Liver (tissue), 8 donors: ENCODE measurements at regions not wholly inside any gene's neighbourhood (a gene's known extent, or its start where the extent isn't known, plus 50 kb on each side); places are given as distances from the start of the nearest gene placed in this dataset.

Experiments
- DNase-seq: peaks from one replicate; pipeline ENCODE4 v3.0.0-alpha.2; 2017; ENCODE audit warnings: low spot score
- H3K27ac ChIP-seq, 2 donors: one replicate each; pipeline ENCODE4 v1.7.0; 2013; ENCODE audit warnings: inconsistent platforms in 2 of 2, low read length in 2 of 2, control low read depth in 1 of 2, low read depth in 1 of 2, mild to moderate bottlenecking in 1 of 2
- H3K27me3 ChIP-seq, 4 donors: one replicate each; pipeline versions ENCODE4 v1.6.1 to v1.7.0; 2013; ENCODE audit warnings: low read length in 3 of 4, inconsistent platforms in 1 of 4, mild to moderate bottlenecking in 1 of 4, moderate library complexity in 1 of 4; ENCODE audit not compliant: control insufficient read depth in 4 of 4, insufficient read depth in 4 of 4
- H3K36me3 ChIP-seq, 4 donors: one replicate each; pipeline versions ENCODE4 v1.6.1 to v1.7.0; 2013; ENCODE audit warnings: low read length in 3 of 4, mild to moderate bottlenecking in 3 of 4, low read depth in 1 of 4, moderate library complexity in 1 of 4; ENCODE audit not compliant: control insufficient read depth in 4 of 4, insufficient read depth in 3 of 4
- H3K4me1 ChIP-seq, 4 donors: one replicate each; pipeline versions ENCODE4 v1.6.1 to v1.7.0; 2013; ENCODE audit warnings: low read length in 3 of 4, mild to moderate bottlenecking in 3 of 4, moderate library complexity in 1 of 4; ENCODE audit not compliant: control insufficient read depth in 4 of 4, insufficient read depth in 4 of 4
- H3K4me3 ChIP-seq, 3 donors: one replicate each; pipeline versions ENCODE4 v1.6.1 to v1.7.0; 2013; ENCODE audit warnings: low read length in 3 of 3, control low read depth in 1 of 3, low read depth in 1 of 3, mild to moderate bottlenecking in 1 of 3
- H3K9ac ChIP-seq, 2 donors: one replicate each; pipeline ENCODE4 v1.7.0; 2013; ENCODE audit warnings: low read length in 2 of 2, mild to moderate bottlenecking in 2 of 2, moderate library complexity in 2 of 2, control low read depth in 1 of 2, low read depth in 1 of 2
- H3K9me3 ChIP-seq, 4 donors: one replicate each; pipeline versions ENCODE4 v1.6.1 to v1.7.0; 2013; ENCODE audit warnings: low read length in 3 of 4; ENCODE audit not compliant: control insufficient read depth in 4 of 4
- EGR1 ChIP-seq, 2 donors: IDR thresholded peaks; 2 replicates each; pipeline ENCODE4 v1.6.1; 2016 to 2018; ENCODE audit warnings: antibody characterized with exemption in 2 of 2, low read depth in 2 of 2
- FOXA2 ChIP-seq: IDR thresholded peaks from 2 replicates; pipeline ENCODE4 v1.6.1; 2016; ENCODE audit warnings: antibody characterized with exemption
- GABPA ChIP-seq, 2 donors: IDR thresholded peaks in 1 of 2; conservative IDR thresholded peaks in 1 of 2; 2 replicates each; pipeline ENCODE4 v1.6.1; 2016; ENCODE audit warnings: antibody characterized with exemption in 2 of 2, mild to moderate bottlenecking in 1 of 2, moderate library complexity in 1 of 2
- JUND ChIP-seq, 2 donors: IDR thresholded peaks; 2 replicates each; pipeline ENCODE4 v1.6.1; 2016; ENCODE audit warnings: antibody characterized with exemption in 2 of 2
- NR2F2 ChIP-seq: IDR thresholded peaks from 2 replicates; pipeline ENCODE4 v1.6.1; 2016; ENCODE audit warnings: antibody characterized with exemption
- RXRA ChIP-seq, 2 donors: IDR thresholded peaks; 2 replicates each; pipeline ENCODE4 v1.6.1; 2017 to 2018; ENCODE audit warnings: antibody characterized with exemption in 2 of 2, mild to moderate bottlenecking in 1 of 2
- SP1 ChIP-seq: IDR thresholded peaks from 2 replicates; pipeline ENCODE4 v1.6.1; 2018; ENCODE audit warnings: antibody characterized with exemption, mild to moderate bottlenecking
- YY1 ChIP-seq: IDR thresholded peaks from 2 replicates; pipeline ENCODE4 v1.6.1; 2016; ENCODE audit warnings: antibody characterized with exemption, mild to moderate bottlenecking
- WGBS: extraction: QIAGEN DNeasy Blood & Tissue Kit; methylation state at CpG from one replicate; pipeline ENCODE4 v1.1.7; 2013; 5-methylcytosine and 5-hydroxymethylcytosine counted together
- TF ChIP-seq, protein P1 (sequence below): fragments of 150-350 bp; IDR thresholded peaks from 2 replicates; pipeline ENCODE4 v1.5.1; 2017; ENCODE audit warnings: improper control_type of control experiment, low read depth, low read length; ENCODE audit not compliant: missing input control
- TF ChIP-seq, protein P2 (sequence below): IDR thresholded peaks from 2 replicates; pipeline ENCODE4 v1.6.1; 2016; ENCODE audit warnings: antibody characterized with exemption
- TF ChIP-seq, protein P3 (sequence below): IDR thresholded peaks from 2 replicates; pipeline ENCODE4 v1.6.1; 2016; ENCODE audit warnings: antibody characterized with exemption
- TF ChIP-seq, protein P4 (sequence below): IDR thresholded peaks from 2 replicates; pipeline ENCODE4 v1.6.1; 2016; ENCODE audit warnings: antibody characterized with exemption, mild to moderate bottlenecking
- donor health status: healthy.
- donor health status: healthy.
- donor health status: healthy.
- donor health status: healthy.
- donor health status: healthy.

DNA sequence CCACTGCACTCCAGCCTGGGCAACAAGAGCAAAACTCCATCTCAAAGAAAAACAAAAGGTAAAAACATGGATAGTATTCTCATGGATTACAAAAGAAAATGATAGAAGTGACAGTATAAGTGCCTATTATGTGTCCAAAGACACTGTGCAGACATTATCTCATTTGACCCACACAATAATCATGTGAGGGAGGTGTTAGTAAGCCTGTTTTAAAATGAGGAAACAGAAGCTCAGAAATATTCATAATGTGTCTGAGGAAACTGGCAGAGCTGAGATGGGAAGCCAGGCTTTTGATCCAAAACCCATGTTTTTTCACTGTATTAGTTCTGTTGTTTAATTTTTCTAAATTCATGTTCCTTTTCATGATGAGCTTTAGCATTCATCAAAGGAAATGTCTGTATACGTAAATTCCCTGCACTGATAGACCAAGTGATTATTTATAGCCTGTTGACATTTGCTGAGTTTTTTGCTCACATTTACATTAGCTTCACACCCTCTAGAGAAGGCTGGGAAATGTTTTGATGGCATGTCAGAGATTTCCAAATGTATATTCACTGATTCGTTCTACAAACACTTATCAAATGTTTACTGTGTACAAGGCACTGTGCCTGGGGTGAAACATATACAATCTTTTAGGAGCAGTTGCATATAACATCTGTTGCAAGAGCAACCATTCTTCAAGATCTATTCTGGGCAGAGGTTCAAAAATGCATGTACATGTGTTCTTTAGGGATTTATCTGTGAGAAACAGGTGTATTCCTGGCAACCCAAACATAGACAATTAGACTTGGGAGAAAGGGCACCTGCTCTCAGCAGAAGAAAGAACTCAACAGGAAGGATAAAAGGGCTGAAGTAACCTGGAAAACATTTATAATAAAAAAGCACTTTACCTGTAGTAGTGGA lies 331.5 kb downstream of the SAMD5 start:
- Histone ChIP-seq H3K9me3 (no peaks in the 10 kb centered on the region), H3K4me1 (no peaks in the 10 kb centered on the region), H3K36me3 (no peaks in the 10 kb centered on the region), H3K4me3 (no peak overlapping the region), H3K27me3 (no peaks in the 10 kb centered on the region), H3K27ac (no peak overlapping the region), H3K9ac (no peak overlapping the region)
- DNase-seq = no peak
- no peak for TF ChIP-seq RXRA (IDR thresholded peaks at IDR 0.05)
- WGBS = 62% methylated on average over 2 of the region's 2 CpGs

DNA sequence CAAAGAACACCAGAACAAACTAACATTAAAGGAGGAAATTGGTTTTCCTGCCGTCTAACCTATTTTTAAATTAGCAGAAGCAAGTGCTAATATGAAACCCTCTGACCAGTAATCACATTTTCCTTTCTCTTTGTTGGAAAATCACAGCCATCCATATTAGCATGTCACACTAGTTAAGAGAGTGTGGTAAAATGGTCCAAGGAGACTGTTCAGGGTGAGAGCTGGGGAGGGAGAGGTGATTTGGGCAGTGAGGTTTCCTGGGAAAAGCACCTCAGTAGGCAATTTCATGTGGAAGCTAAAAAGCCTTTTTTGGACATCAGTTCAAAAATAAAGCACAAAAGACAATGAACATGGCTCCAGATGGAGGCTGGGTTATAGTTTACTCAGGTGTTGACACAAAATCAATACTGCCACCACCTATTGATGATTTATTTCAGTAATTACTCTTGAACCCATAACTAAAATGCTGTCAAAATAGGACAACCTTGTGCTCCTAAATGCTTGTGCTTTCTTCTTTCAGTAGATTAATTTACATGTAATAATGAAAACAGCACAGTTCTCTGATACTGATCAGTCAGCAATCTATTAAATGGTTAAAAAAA lies 333.2 kb downstream of the SAMD5 start:
- Histone ChIP-seq H3K27me3 (no peaks in the 10 kb centered on the region), H3K9ac (no peak overlapping the region), H3K9me3 (no peaks in the 10 kb centered on the region), H3K27ac (no peak overlapping the region), H3K4me3 (no peak overlapping the region), H3K4me1 (no peaks in the 10 kb centered on the region), H3K36me3 (no peaks in the 10 kb centered on the region)
- DNase-seq = no peak
- no peak for TF ChIP-seq FOXA2
- WGBS = 33% methylated on average over 1 of the region's 1 CpG

DNA sequence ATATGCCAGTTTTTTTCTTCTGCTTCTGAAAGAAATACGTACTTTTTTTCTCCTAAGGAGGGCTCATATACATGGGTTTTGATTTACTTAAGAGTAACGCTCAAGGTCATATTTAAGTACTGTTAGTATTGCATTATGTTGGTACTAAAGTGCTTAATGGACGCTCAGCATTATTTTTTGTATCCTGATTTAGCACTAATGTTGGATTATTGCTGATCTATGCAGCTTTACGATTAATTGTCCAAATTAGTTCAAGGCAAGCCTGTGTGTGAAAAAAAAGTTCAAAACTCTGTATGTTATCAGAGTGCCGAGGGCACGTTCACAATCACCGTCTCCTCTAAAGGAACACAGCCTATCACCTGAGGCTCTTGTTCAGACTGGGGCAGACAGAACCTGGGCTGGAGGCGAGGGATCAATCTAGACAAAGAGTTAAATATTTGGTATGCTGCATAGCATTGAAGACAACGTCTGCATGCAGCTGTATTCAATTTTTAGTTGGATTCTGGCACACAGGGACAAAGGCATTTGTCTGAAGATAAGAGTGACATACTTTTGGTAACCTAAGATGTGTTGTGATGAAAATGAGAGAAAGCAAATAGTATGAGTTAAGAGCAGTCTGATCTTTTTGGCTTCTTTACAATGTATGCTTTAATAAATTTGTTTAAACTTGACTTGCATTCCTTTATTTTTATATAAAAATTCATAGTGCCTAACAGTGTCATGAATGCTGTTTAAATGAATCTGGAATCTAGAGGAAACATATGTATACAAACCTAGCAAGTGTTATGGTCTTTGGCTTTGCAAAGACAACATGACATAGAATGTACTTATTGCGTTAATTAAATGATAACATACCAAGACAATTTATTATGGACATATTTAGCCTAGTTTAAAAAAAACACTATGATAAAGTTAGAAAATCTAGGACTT lies 341.2 kb downstream of the SAMD5 start:
- H3K4me3 ChIP-seq = no peak overlapping the region
- no peaks in the 10 kb centered on the region for H3K9me3 ChIP-seq
- no peaks in the 10 kb centered on the region for H3K27me3 ChIP-seq
- TF ChIP-seq JUND (IDR thresholded peaks at IDR 0.05) = no peak
- TF ChIP-seq EGR1 (IDR thresholded peaks at IDR 0.05; ENCODE audit: low read depth in 2 of 2) = no peak
- TF ChIP-seq, protein P1, sequence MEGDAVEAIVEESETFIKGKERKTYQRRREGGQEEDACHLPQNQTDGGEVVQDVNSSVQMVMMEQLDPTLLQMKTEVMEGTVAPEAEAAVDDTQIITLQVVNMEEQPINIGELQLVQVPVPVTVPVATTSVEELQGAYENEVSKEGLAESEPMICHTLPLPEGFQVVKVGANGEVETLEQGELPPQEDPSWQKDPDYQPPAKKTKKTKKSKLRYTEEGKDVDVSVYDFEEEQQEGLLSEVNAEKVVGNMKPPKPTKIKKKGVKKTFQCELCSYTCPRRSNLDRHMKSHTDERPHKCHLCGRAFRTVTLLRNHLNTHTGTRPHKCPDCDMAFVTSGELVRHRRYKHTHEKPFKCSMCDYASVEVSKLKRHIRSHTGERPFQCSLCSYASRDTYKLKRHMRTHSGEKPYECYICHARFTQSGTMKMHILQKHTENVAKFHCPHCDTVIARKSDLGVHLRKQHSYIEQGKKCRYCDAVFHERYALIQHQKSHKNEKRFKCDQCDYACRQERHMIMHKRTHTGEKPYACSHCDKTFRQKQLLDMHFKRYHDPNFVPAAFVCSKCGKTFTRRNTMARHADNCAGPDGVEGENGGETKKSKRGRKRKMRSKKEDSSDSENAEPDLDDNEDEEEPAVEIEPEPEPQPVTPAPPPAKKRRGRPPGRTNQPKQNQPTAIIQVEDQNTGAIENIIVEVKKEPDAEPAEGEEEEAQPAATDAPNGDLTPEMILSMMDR = no peak
- TF ChIP-seq, protein P2, sequence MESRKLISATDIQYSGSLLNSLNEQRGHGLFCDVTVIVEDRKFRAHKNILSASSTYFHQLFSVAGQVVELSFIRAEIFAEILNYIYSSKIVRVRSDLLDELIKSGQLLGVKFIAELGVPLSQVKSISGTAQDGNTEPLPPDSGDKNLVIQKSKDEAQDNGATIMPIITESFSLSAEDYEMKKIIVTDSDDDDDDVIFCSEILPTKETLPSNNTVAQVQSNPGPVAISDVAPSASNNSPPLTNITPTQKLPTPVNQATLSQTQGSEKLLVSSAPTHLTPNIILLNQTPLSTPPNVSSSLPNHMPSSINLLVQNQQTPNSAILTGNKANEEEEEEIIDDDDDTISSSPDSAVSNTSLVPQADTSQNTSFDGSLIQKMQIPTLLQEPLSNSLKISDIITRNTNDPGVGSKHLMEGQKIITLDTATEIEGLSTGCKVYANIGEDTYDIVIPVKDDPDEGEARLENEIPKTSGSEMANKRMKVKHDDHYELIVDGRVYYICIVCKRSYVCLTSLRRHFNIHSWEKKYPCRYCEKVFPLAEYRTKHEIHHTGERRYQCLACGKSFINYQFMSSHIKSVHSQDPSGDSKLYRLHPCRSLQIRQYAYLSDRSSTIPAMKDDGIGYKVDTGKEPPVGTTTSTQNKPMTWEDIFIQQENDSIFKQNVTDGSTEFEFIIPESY = no peak
- TF ChIP-seq, protein P3, sequence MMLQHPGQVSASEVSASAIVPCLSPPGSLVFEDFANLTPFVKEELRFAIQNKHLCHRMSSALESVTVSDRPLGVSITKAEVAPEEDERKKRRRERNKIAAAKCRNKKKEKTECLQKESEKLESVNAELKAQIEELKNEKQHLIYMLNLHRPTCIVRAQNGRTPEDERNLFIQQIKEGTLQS = no peak
- TF ChIP-seq, protein P4, sequence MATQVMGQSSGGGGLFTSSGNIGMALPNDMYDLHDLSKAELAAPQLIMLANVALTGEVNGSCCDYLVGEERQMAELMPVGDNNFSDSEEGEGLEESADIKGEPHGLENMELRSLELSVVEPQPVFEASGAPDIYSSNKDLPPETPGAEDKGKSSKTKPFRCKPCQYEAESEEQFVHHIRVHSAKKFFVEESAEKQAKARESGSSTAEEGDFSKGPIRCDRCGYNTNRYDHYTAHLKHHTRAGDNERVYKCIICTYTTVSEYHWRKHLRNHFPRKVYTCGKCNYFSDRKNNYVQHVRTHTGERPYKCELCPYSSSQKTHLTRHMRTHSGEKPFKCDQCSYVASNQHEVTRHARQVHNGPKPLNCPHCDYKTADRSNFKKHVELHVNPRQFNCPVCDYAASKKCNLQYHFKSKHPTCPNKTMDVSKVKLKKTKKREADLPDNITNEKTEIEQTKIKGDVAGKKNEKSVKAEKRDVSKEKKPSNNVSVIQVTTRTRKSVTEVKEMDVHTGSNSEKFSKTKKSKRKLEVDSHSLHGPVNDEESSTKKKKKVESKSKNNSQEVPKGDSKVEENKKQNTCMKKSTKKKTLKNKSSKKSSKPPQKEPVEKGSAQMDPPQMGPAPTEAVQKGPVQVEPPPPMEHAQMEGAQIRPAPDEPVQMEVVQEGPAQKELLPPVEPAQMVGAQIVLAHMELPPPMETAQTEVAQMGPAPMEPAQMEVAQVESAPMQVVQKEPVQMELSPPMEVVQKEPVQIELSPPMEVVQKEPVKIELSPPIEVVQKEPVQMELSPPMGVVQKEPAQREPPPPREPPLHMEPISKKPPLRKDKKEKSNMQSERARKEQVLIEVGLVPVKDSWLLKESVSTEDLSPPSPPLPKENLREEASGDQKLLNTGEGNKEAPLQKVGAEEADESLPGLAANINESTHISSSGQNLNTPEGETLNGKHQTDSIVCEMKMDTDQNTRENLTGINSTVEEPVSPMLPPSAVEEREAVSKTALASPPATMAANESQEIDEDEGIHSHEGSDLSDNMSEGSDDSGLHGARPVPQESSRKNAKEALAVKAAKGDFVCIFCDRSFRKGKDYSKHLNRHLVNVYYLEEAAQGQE = no peak
- no peak for TF ChIP-seq NR2F2
- TF ChIP-seq SP1 = no peak
- TF ChIP-seq YY1 = no peak
- TF ChIP-seq GABPA (IDR thresholded peaks at IDR 0.05 in 1 of 2, conservative IDR thresholded peaks at IDR 0.05 in 1 of 2) = no peak
- TF ChIP-seq RXRA (IDR thresholded peaks at IDR 0.05) = no peak
- no peaks in the 10 kb centered on the region for H3K4me1 ChIP-seq
- WGBS = 64% methylated on average over 10 of the region's 10 CpGs
- H3K9ac ChIP-seq = no peak overlapping the region
- no peak for DNase-seq
- H3K27ac ChIP-seq = no peak overlapping the region
- H3K36me3 ChIP-seq = no peaks in the 10 kb centered on the region
